Esophagus squamous epithelium (tissue), 4 donors: ENCODE measurements at regions not wholly inside any gene's neighbourhood (a gene's known extent, or its start where the extent isn't known, plus 50 kb on each side); places are given as distances from the start of the nearest gene placed in this dataset.

Experiments used
- POLR2A ChIP-seq, 4 donors: fragments of 450-650 bp; IDR thresholded peaks; one replicate each; pipeline ENCODE4 v1.6.1; 2017; ENCODE audit warnings: antibody characterized with exemption in 4 of 4, mild to moderate bottlenecking in 4 of 4, moderate library complexity in 3 of 4
- TF ChIP-seq, protein P1 (sequence below), 6 experiments: fragments of 450-650 bp in 4 of 6; fragments of 200-600 bp in 2 of 6; sonication (generic) in 2 of 6; IDR thresholded peaks; one replicate each; pipeline ENCODE4 v1.5.1; 2016 to 2019; ENCODE audit warnings: antibody characterized with exemption in 6 of 6, mild to moderate bottlenecking in 4 of 6, moderate library complexity in 4 of 6

DNA sequence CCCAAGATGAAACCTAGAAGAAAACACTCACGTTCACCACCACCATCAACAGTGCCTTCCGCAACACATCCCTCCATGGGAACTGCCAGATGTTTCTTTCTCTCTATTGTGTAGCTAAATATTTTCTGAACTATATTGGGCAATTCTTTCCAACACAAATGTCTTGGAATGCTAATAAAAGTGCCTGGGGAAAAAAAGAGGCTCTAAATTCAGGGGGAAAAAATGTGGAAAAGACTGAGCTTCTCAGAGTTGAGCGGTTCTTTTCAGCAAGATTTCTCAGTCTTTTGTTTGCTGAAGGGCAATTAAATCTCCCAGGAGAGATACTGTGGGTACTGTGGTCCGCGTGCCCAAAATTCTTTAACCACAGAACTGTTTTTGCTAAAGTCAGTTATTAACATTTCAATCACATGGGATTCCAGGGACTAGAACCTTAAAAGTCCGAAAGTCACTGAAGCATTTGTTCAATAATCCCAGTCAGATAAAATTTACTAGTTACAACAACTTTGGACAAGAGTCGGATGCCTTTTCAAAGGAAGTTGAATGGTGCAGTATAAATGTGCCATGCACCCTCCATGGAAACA is 51.9 kb upstream of the DHRSX start:
- TF ChIP-seq, protein P1, sequence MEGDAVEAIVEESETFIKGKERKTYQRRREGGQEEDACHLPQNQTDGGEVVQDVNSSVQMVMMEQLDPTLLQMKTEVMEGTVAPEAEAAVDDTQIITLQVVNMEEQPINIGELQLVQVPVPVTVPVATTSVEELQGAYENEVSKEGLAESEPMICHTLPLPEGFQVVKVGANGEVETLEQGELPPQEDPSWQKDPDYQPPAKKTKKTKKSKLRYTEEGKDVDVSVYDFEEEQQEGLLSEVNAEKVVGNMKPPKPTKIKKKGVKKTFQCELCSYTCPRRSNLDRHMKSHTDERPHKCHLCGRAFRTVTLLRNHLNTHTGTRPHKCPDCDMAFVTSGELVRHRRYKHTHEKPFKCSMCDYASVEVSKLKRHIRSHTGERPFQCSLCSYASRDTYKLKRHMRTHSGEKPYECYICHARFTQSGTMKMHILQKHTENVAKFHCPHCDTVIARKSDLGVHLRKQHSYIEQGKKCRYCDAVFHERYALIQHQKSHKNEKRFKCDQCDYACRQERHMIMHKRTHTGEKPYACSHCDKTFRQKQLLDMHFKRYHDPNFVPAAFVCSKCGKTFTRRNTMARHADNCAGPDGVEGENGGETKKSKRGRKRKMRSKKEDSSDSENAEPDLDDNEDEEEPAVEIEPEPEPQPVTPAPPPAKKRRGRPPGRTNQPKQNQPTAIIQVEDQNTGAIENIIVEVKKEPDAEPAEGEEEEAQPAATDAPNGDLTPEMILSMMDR (IDR thresholded peaks at IDR 0.05), result no peak
- no peak for TF ChIP-seq POLR2A (IDR thresholded peaks at IDR 0.05)
